Transverse colon (tissue), 4 donors: ENCODE measurements at regions not wholly inside any gene's neighbourhood (a gene's known extent, or its start where the extent isn't known, plus 50 kb on each side); places are given as distances from the start of the nearest gene placed in this dataset.

ENCODE experiments used
- CTCF ChIP-seq, 5 experiments: fragments of 200-600 bp in 3 of 5; fragments of 450-650 bp in 2 of 5; sonication (generic) in 3 of 5; IDR thresholded peaks; 1 replicate in 2 of 5; 2 replicates in 3 of 5; pipeline ENCODE4 v1.5.1; 2016 to 2017; ENCODE audit warnings: antibody characterized with exemption in 5 of 5, inconsistent platforms in 3 of 5, mild to moderate bottlenecking in 2 of 5, moderate library complexity in 1 of 5
- POLR2AphosphoS5 ChIP-seq, 3 donors: sonication (generic); formaldehyde crosslinking; IDR thresholded peaks; one replicate each; pipeline ENCODE4 v1.6.1; 2016; ENCODE audit warnings: antibody characterized with exemption in 3 of 3

- TF ChIP-seq POLR2AphosphoS5 (IDR thresholded peaks at IDR 0.05) (no peak), CTCF (IDR thresholded peaks at IDR 0.05) (no peak)
Measured at GRCh38 chr1:113215015-113215414, 142.0 kb downstream of the LRIG2 start.
